Activated CD8-positive, alpha-beta memory T cell treated with anti-CD3 and anti-CD28 coated beads, Interleukin-2, amount 50 U/mL, for 4 hours (primary cell): ENCODE measurements at regions not wholly inside any gene's neighbourhood (a gene's known extent, or its start where the extent isn't known, plus 50 kb on each side); places are given as distances from the start of the nearest gene placed in this dataset.

ENCODE experiments used
- DNase-seq: peaks from one replicate; pipeline ENCODE4 v3.0.0-alpha.2; 2020

GRCh38 chr1:224850446-224850845, 79.0 kb upstream of the DNAH14 start:
- DNase-seq: no peak

- peak; percentile 38 for DNase-seq
Measured at GRCh38 chr1:224851210-224851847, 78.1 kb upstream of the DNAH14 start.

GRCh38 chr1:224851848-224852261, 77.6 kb upstream of the DNAH14 start:
- no peak for DNase-seq

GRCh38 chr1:224852901-224853568, 76.4 kb upstream of the DNAH14 start:
- no peak for DNase-seq

- no peak for DNase-seq
Measured at GRCh38 chr1:224856973-224857372, 72.5 kb upstream of the DNAH14 start.

DNA sequence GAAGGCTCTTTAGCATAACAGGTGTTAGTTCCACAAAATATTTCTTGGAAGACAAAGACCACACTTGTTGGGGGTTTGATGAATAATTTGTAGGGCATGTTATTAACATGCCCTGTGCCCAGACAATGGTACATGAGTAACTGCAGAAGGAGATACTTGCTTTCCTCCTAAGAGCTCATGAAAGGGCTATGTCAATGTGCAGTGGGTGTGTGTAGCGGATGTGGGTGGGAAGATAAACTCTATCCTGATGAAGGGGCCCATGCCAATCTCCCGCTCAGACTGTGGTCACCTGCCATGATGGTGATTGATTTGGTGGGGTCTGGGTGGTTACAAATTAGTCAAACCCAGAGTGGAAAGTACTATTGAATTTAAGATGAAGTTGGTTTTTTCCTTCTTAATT, 69.8 kb upstream of the DNAH14 start:
- DNase-seq: no peak

GRCh38 chr1:224860488-224861338, 68.8 kb upstream of the DNAH14 start:
- no peak for DNase-seq

GRCh38 chr1:224861339-224861716, 68.1 kb upstream of the DNAH14 start:
- DNase-seq: no peak

DNA sequence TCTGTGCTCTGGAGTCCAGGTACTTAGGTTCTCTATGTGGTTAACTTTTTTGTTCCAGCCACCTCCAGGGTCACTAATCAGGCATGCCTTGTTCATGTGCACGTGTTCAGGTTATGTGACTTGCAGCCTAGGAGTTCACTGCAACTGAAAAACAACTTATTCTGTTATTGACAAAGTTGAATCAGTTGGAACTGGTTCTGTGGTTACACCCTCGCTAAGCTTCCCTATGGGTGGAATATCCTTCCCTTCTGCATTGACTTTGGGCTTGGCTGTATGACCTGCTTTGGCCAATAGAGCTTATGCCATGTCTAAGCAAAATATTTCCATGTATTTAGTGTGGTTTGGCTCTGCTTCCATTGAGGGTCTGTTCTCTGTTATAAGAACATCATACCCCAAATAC, 66.0 kb upstream of the DNAH14 start:
- DNase-seq: no peak

GRCh38 chr1:224864006-224864405, 65.5 kb upstream of the DNAH14 start:
- DNase-seq: no peak

- no peak for DNase-seq
Measured at GRCh38 chr1:224865510-224865909, 64.0 kb upstream of the DNAH14 start.

DNA sequence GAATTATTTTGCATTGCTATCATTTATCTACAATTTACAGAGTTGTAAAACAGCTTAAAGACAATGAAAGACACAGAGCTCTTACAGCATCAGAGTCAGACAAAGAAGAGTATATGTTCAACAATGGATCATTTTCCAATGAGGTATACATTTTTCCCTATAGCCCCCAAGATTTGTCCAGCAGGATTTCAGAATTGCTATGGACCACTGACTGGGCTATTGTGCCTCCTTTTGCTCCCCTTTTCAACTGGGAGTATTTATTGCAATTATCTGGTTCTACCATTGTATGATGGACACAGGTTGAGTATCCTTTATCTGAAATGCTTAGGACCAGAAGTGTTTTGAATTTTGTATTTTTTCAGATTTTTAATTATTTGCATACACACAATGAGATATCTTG, 62.5 kb upstream of the DNAH14 start:
- DNase-seq: no peak

DNA sequence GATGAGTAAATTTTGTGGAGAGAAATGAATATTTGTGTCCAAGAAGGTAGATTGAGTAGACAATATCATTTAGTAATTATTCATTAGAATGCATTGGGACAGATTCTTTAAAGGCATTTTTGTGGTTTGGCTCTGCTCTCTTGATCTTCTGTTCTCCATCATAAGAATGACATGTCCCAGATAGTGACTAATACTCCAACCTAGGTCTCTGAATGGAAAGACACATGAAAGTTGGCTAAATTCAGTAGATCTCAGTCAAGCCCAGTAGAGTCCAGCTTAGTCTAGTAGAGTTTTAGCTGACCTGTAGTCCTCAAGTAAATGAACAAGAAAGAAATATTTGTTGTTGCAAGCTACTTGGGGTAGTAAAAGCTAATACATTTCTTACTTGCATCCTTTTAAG, 61.8 kb upstream of the DNAH14 start:
- no peak for DNase-seq

DNA sequence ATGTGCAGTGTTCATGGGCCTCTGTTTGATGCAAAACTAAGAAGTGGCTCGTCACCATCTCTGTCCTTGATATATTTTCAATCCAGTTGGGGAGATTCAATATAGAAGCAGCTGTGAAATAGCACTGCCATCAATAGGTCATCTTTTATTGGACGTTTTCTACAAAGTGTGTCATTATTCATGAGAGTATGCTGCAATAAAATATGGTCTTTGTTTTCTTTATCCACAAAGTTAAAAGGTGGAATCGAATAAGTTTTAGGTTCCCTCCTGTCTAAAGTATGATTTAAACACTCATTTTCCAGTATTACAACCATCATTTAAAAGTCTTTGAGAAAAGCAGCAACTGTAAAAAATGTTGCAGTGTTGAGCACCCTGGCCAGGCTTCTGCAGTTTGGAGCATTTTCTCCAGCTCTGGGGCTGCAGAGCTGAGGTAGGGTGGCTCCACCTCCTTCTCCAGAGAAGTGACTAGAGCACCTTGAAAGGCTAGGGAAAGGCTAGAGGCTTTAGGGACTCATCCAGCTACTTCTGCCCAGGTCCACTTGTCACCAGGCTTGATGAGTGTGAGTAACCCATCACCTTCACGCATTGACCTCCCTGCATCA, 56.5 kb upstream of the DNAH14 start:
- DNase-seq: no peak

- no peak for DNase-seq
Measured at GRCh38 chr1:224873434-224874369, 55.8 kb upstream of the DNAH14 start.

GRCh38 chr1:224874775-224875174, 54.7 kb upstream of the DNAH14 start:
- no peak for DNase-seq

GRCh38 chr1:224879162-224879803, 50.2 kb upstream of the DNAH14 start:
- no peak for DNase-seq
